ENCODE measurements at regions not wholly inside any gene's neighbourhood (a gene's known extent, or its start where the extent isn't known, plus 50 kb on each side); places are given as distances from the start of the nearest gene placed in this dataset.
A peak's percentile ranks its signal among the peaks of the same experiment; 100 is the strongest.
"Not testable (repeated sequence)": the region's sequence is repeated elsewhere in the genome, so short reads cannot be mapped to it uniquely, and the experiment has no call there.

- peak; percentile 93 to 95 for DNase-seq (ENCODE audit: low read depth in 2 of 2)
Observed at GRCh38 chr12:70070494-70071007, 172.7 kb upstream of the CNOT2 start.

- DNase-seq (ENCODE audit: low read depth in 2 of 2): no peak
Observed at GRCh38 chr12:70074510-70074909, 168.7 kb upstream of the CNOT2 start.

GRCh38 chr12:70077441-70077840, 165.8 kb upstream of the CNOT2 start:
- no peak for DNase-seq (ENCODE audit: low read depth in 2 of 2)

GRCh38 chr12:70078161-70078560, 165.1 kb upstream of the CNOT2 start:
- DNase-seq (ENCODE audit: low read depth in 2 of 2): no peak

- no peak for DNase-seq (ENCODE audit: low read depth in 2 of 2)
Observed at GRCh38 chr12:70080566-70080965, 162.7 kb upstream of the CNOT2 start.

- DNase-seq (ENCODE audit: low read depth in 2 of 2): no peak
Observed at GRCh38 chr12:70082997-70083676, 160.1 kb upstream of the CNOT2 start.

- no peak for DNase-seq (ENCODE audit: low read depth in 2 of 2)
Observed at GRCh38 chr12:70083677-70084020, 159.6 kb upstream of the CNOT2 start.

GRCh38 chr12:70086372-70086771, 156.9 kb upstream of the CNOT2 start:
- not testable (repeated sequence) for DNase-seq (ENCODE audit: low read depth in 2 of 2)

- DNase-seq (ENCODE audit: low read depth in 2 of 2): no peak
Observed at GRCh38 chr12:70091021-70091521, 152.2 kb upstream of the CNOT2 start.

- no peak for DNase-seq (ENCODE audit: low read depth in 2 of 2)
Observed at GRCh38 chr12:70094467-70094866, 148.8 kb upstream of the CNOT2 start.

GRCh38 chr12:70096759-70097410, 146.3 kb upstream of the CNOT2 start:
- DNase-seq (ENCODE audit: low read depth in 2 of 2): peak in 1 of 2 experiments; percentile 13

GRCh38 chr12:70101064-70101463, 142.2 kb upstream of the CNOT2 start:
- DNase-seq (ENCODE audit: low read depth in 2 of 2): no peak

- no peak for DNase-seq (ENCODE audit: low read depth in 2 of 2)
Observed at GRCh38 chr12:70106347-70106746, 136.9 kb upstream of the CNOT2 start.

- no peak for DNase-seq (ENCODE audit: low read depth in 2 of 2)
Observed at GRCh38 chr12:70110085-70110484, 133.1 kb upstream of the CNOT2 start.

- no peak for DNase-seq (ENCODE audit: low read depth in 2 of 2)
Observed at GRCh38 chr12:70117670-70118069, 125.6 kb upstream of the CNOT2 start.

- no peak for DNase-seq (ENCODE audit: low read depth in 2 of 2)
Observed at GRCh38 chr12:70120970-70121369, 122.3 kb upstream of the CNOT2 start.

GRCh38 chr12:70121562-70121961, 121.7 kb upstream of the CNOT2 start:
- no peak for DNase-seq (ENCODE audit: low read depth in 2 of 2)

- DNase-seq (ENCODE audit: low read depth in 2 of 2): no peak
Observed at GRCh38 chr12:70122804-70123203, 120.4 kb upstream of the CNOT2 start.

- no peak for DNase-seq (ENCODE audit: low read depth in 2 of 2)
Observed at GRCh38 chr12:70149013-70149412, 94.2 kb upstream of the CNOT2 start.

- no peak for DNase-seq (ENCODE audit: low read depth in 2 of 2)
Observed at GRCh38 chr12:70149665-70150064, 93.6 kb upstream of the CNOT2 start.

- DNase-seq (ENCODE audit: low read depth in 2 of 2): no peak
Observed at GRCh38 chr12:70150230-70150629, 93.0 kb upstream of the CNOT2 start.

GRCh38 chr12:70151993-70152392, 91.2 kb upstream of the CNOT2 start:
- no peak for DNase-seq (ENCODE audit: low read depth in 2 of 2)

- DNase-seq (ENCODE audit: low read depth in 2 of 2): no peak
Observed at GRCh38 chr12:70154087-70154638, 89.1 kb upstream of the CNOT2 start.
